Calu3 (cell line): ENCODE measurements at regions not wholly inside any gene's neighbourhood (a gene's known extent, or its start where the extent isn't known, plus 50 kb on each side); places are given as distances from the start of the nearest gene placed in this dataset.

Source experiments
- BruUV-seq: library from RNA; stranded (reverse); fragments of 400-500 nt; replicated peaks from 2 replicates; lab custom pipeline; 2021; lab: Mats Ljungman, UMichigan
- CTCF ChIA-PET: fragments of 300-600 bp; sonication (Branson Sonifier 250); formaldehyde crosslinking; loops from one replicate; lab custom pipeline; 2022; ENCODE audit warnings: antibody characterized with exemption; lab: Charles Lee
- DNase-seq: peaks from one replicate; pipeline ENCODE4 v3.0.0; 2022
- H3K27ac Mint-ChIP-seq: one replicate; pipeline ENCODE4 v1.8.0; 2022; ENCODE audit warnings: mixed read lengths; ENCODE audit not compliant: unreplicated experiment
- H3K27me3 Mint-ChIP-seq: one replicate; pipeline ENCODE4 v1.8.0; 2022; ENCODE audit warnings: mixed read lengths; ENCODE audit not compliant: unreplicated experiment
- H3K36me3 Mint-ChIP-seq: one replicate; pipeline ENCODE4 v1.8.0; 2022; ENCODE audit warnings: mild to moderate bottlenecking, moderate library complexity, mixed read lengths; ENCODE audit not compliant: insufficient read depth, unreplicated experiment
- H3K4me1 Mint-ChIP-seq: one replicate; pipeline ENCODE4 v1.8.0; 2022; ENCODE audit warnings: mild to moderate bottlenecking, low read depth, mixed read lengths; ENCODE audit not compliant: unreplicated experiment
- H3K4me3 Mint-ChIP-seq: one replicate; pipeline ENCODE4 v1.8.0; 2022; ENCODE audit warnings: mild to moderate bottlenecking, low read depth, moderate library complexity, mixed read lengths; ENCODE audit not compliant: unreplicated experiment
- H3K9me3 Mint-ChIP-seq: one replicate; pipeline ENCODE4 v1.8.0; 2022; ENCODE audit warnings: low read depth, mixed read lengths; ENCODE audit not compliant: unreplicated experiment
- intact Hi-C: fragments of 100-400 bp; cut with micrococcal nuclease; formaldehyde crosslinking; loops from one replicate; pipeline ENCODE4 v1.10.0; 2022; ENCODE audit not compliant: unreplicated experiment
- TF ChIP-seq, protein P1 (sequence below): fragments of 200-600 bp; IDR thresholded peaks from one replicate; pipeline ENCODE4 v1.8.0; 2022; ENCODE audit warnings: antibody characterized with exemption; ENCODE audit not compliant: unreplicated experiment

DNA sequence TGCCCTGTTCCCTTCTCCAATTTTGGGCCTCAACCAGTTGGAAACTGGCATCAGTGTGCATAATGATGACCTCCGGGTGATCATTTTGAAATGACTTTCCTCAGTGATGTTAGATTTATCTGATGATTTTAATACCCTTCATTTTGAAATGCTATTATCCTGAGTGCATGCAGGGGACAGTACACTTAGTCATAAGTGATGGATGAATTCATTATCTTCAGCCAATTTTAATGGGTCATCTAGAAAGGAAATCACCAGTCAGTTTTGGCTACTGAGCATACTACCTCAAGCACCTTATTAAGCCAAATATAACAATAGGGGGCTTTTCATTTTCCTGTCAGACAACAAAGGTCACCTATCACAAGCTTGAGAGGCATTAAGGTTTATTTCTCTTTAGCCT, 118.5 kb upstream of the MIR17HG start:
- intact Hi-C loops, result no loop called here
- no TSS peak for BruUV-seq
- no peak overlapping the region for H3K4me3 Mint-ChIP-seq
- no peaks in the 10 kb centered on the region for H3K9me3 Mint-ChIP-seq
- CTCF ChIA-PET, result no interaction called here
- TF ChIP-seq, protein P1, sequence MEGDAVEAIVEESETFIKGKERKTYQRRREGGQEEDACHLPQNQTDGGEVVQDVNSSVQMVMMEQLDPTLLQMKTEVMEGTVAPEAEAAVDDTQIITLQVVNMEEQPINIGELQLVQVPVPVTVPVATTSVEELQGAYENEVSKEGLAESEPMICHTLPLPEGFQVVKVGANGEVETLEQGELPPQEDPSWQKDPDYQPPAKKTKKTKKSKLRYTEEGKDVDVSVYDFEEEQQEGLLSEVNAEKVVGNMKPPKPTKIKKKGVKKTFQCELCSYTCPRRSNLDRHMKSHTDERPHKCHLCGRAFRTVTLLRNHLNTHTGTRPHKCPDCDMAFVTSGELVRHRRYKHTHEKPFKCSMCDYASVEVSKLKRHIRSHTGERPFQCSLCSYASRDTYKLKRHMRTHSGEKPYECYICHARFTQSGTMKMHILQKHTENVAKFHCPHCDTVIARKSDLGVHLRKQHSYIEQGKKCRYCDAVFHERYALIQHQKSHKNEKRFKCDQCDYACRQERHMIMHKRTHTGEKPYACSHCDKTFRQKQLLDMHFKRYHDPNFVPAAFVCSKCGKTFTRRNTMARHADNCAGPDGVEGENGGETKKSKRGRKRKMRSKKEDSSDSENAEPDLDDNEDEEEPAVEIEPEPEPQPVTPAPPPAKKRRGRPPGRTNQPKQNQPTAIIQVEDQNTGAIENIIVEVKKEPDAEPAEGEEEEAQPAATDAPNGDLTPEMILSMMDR, result no peak
- no peaks in the 10 kb centered on the region for H3K36me3 Mint-ChIP-seq
- no peak overlapping the region for H3K27ac Mint-ChIP-seq
- no peaks in the 10 kb centered on the region for H3K27me3 Mint-ChIP-seq
- DNase-seq, result no peak
- H3K4me1 Mint-ChIP-seq, result no peaks in the 10 kb centered on the region

DNA sequence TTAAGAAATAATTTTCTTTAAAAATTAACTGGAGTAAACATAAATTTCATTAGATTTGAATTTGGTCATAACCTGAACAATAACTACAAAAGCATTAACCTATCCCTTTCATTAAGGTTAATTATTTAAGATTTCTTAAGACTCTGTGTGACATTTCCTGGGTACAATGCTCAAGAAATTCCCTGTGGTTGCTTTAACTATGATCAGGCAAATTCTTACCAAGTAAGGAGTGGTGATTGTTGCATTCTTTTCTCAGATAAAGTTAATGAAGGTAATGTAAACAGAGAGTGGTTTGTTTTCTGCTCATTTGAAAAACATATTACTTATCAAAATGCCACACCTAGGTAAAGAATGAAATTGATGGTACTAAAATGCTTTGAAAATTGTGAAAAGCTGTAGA, 114.8 kb upstream of the MIR17HG start:
- H3K9me3 Mint-ChIP-seq, result no peaks in the 10 kb centered on the region
- DNase-seq, result no peak
- CTCF ChIA-PET, result no interaction called here
- TF ChIP-seq, protein P1, result no peak
- no peak overlapping the region for H3K27ac Mint-ChIP-seq
- BruUV-seq, result no TSS peak
- no peaks in the 10 kb centered on the region for H3K4me1 Mint-ChIP-seq
- no peaks in the 10 kb centered on the region for H3K36me3 Mint-ChIP-seq
- H3K27me3 Mint-ChIP-seq, result no peaks in the 10 kb centered on the region
- intact Hi-C loops, result no loop called here
- H3K4me3 Mint-ChIP-seq, result no peak overlapping the region

DNA sequence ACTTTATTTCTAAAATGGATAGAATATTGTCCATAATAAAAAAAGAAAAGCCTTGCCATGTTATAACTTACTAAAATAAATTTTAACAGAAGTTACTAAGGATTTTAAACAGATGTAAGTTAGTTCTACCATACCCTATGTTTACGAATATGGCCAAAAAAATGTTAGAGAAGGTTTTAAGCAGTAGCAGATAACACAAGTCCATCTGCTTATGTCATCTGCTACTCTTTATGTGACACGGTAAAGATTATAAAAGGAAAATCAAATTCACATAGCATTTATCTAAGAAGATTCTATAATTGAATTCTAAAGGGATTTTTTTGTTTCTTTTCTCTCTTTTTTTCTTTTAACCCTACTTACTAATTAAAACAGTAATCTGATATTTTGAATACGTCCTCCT, 114.2 kb upstream of the MIR17HG start:
- no TSS peak for BruUV-seq
- DNase-seq, result no peak
- TF ChIP-seq, protein P1, result no peak
- no peak overlapping the region for H3K4me3 Mint-ChIP-seq
- H3K27me3 Mint-ChIP-seq, result no peaks in the 10 kb centered on the region
- H3K36me3 Mint-ChIP-seq, result no peaks in the 10 kb centered on the region
- no peaks in the 10 kb centered on the region for H3K9me3 Mint-ChIP-seq
- no peak overlapping the region for H3K27ac Mint-ChIP-seq
- CTCF ChIA-PET, result no interaction called here
- intact Hi-C loops, result no loop called here
- no peaks in the 10 kb centered on the region for H3K4me1 Mint-ChIP-seq

DNA sequence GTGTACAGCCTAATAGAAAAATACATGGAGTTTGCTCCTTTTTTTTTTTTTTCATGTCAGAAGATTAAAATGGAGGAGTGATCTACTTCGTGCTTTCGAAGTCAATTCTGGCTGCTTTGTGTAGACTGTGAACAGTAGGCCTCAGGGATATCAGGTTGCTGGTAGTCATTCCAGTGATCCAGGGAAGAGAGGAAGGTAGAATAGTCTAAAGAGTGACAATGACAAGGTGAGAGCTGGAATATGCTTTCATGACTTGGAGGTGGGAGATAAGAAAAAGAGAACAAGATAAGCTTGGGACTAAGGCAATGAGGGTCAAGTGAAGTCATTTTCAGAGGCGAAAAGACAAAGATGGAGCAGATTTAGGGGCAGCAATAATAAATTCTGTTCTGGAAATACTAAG, 111.3 kb upstream of the MIR17HG start:
- H3K9me3 Mint-ChIP-seq, result no peaks in the 10 kb centered on the region
- intact Hi-C loops, result no loop called here
- BruUV-seq, result no TSS peak
- no peaks in the 10 kb centered on the region for H3K36me3 Mint-ChIP-seq
- H3K4me1 Mint-ChIP-seq, result no peaks in the 10 kb centered on the region
- TF ChIP-seq, protein P1, result no peak
- DNase-seq, result no peak
- no peaks in the 10 kb centered on the region for H3K27me3 Mint-ChIP-seq
- H3K4me3 Mint-ChIP-seq, result no peak overlapping the region
- CTCF ChIA-PET, result no interaction called here
- no peak overlapping the region for H3K27ac Mint-ChIP-seq
